ENCODE measurements at regions not wholly inside any gene's neighbourhood (a gene's known extent, or its start where the extent isn't known, plus 50 kb on each side); places are given as distances from the start of the nearest gene placed in this dataset.

DNA sequence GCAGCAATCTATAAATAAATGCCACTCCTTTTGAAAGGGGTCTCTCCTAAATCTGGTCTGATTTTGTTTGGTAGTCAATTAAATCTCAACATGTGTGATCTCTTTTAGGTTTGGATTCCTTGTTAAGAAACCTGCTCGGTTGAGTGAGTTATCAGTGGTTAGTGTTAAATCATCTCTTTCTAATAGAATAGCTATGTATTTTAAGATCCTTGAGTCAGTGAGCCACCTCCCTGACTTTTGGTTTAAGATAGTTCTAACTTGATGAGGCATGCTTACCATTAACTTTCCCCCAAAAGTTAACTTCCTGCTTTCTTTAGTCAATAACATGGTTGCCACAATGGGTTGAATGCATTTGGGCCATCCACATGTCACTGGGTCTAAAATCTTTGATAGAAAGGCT is 93.1 kb upstream of the OLFM3 start:
- H2AK5ac ChIP-seq (ENCODE audit: low read length) = no peak overlapping the region
- no peak overlapping the region for H2BK120ac ChIP-seq (ENCODE audit: insufficient read depth, low read length, poor library complexity)
- H3K18ac ChIP-seq (ENCODE audit: low read length) = no peak overlapping the region
- no peak for DNase-seq
- H3K9me3 ChIP-seq (ENCODE audit: insufficient read depth, low read depth, low read length) = no peaks in the 10 kb centered on the region
- no peaks in the 10 kb centered on the region for H3K4me1 ChIP-seq (ENCODE audit: control insufficient read depth in 1 of 2, insufficient read depth in 2 of 2, low read length in 2 of 2)
- H3K79me2 ChIP-seq (ENCODE audit: control insufficient read depth, insufficient read depth, low read length, poor library complexity) = no peaks in the 10 kb centered on the region
- H4K12ac ChIP-seq (ENCODE audit: low read depth, low read length) = no peak overlapping the region
- no peak overlapping the region for H3K4ac ChIP-seq (ENCODE audit: low read depth, low read length)
- H3K4me2 ChIP-seq (ENCODE audit: low read length) = no peak overlapping the region
- no peaks in the 10 kb centered on the region for H3K79me1 ChIP-seq (ENCODE audit: low read length)
- H3K27me3 ChIP-seq (ENCODE audit: insufficient read depth, low read length) = no peaks in the 10 kb centered on the region
- H2BK12ac ChIP-seq (ENCODE audit: low read length) = no peak overlapping the region
- H3K23ac ChIP-seq (ENCODE audit: low read length) = no peak overlapping the region
- no peak overlapping the region for H3K9ac ChIP-seq (ENCODE audit: low read length)
- H3K14ac ChIP-seq (ENCODE audit: low read length) = no peak overlapping the region
- no peak overlapping the region for H2BK5ac ChIP-seq (ENCODE audit: low read depth, low read length, poor library complexity)
- H3K36me3 ChIP-seq (ENCODE audit: control insufficient read depth in 1 of 2, insufficient read depth in 2 of 2, low read length in 2 of 2) = no peaks in the 10 kb centered on the region
- no CpG with 5 or more reads among the region's 1 CpG for WGBS (ENCODE audit: extremely low coverage, insufficient coverage, insufficient read length)
- no peak overlapping the region for H3K4me3 ChIP-seq (ENCODE audit: low read depth, low read length)
- no peak overlapping the region for H4K8ac ChIP-seq (ENCODE audit: low read depth, low read length)
- no peak overlapping the region for H2AFZ ChIP-seq (ENCODE audit: insufficient read depth, low read length, poor library complexity)
- H4K91ac ChIP-seq (ENCODE audit: low read depth, low read length) = no peak overlapping the region
- no peak overlapping the region for H3K27ac ChIP-seq (ENCODE audit: low read depth, low read length)

DNA sequence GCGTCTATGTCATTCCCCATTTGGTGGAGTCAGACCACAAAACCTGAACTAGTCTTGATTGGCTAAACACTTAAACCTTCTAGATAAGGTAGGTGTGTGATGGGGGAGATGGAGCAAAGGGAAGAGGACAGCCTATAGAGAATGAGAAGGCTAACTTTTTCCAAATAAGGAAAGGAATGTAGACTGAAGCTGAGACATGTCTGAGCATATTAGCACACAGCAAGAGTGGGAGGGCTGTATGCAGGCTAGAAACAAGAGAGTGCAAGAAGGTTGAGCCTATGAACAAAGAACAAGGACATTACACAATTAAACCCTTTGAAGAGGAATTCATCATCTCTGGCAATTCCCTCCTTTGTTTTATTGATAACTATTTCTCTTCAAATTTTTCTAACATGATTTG is 89.2 kb upstream of the OLFM3 start:
- H2BK120ac ChIP-seq (ENCODE audit: insufficient read depth, low read length, poor library complexity) = peak overlapping the region; percentile 43
- no peak overlapping the region for H3K14ac ChIP-seq (ENCODE audit: low read length)
- peak; percentile 46 to 75 for DNase-seq
- H2BK12ac ChIP-seq (ENCODE audit: low read length) = no peak overlapping the region
- no peak overlapping the region for H3K23ac ChIP-seq (ENCODE audit: low read length)
- no peaks in the 10 kb centered on the region for H3K79me2 ChIP-seq (ENCODE audit: control insufficient read depth, insufficient read depth, low read length, poor library complexity)
- H3K18ac ChIP-seq (ENCODE audit: low read length) = no peak overlapping the region
- no peak overlapping the region for H3K9ac ChIP-seq (ENCODE audit: low read length)
- H3K27me3 ChIP-seq (ENCODE audit: insufficient read depth, low read length) = no peaks in the 10 kb centered on the region
- no peaks in the 10 kb centered on the region for H3K4me1 ChIP-seq (ENCODE audit: control insufficient read depth in 1 of 2, insufficient read depth in 2 of 2, low read length in 2 of 2)
- H4K12ac ChIP-seq (ENCODE audit: low read depth, low read length) = no peak overlapping the region
- H3K9me3 ChIP-seq (ENCODE audit: insufficient read depth, low read depth, low read length) = no peaks in the 10 kb centered on the region
- no peak overlapping the region for H3K4me2 ChIP-seq (ENCODE audit: low read length)
- no CpG with 5 or more reads among the region's 1 CpG for WGBS (ENCODE audit: extremely low coverage, insufficient coverage, insufficient read length)
- no peaks in the 10 kb centered on the region for H3K79me1 ChIP-seq (ENCODE audit: low read length)
- H4K8ac ChIP-seq (ENCODE audit: low read depth, low read length) = no peak overlapping the region
- H2AFZ ChIP-seq (ENCODE audit: insufficient read depth, low read length, poor library complexity) = no peak overlapping the region
- no peaks in the 10 kb centered on the region for H3K36me3 ChIP-seq (ENCODE audit: control insufficient read depth in 1 of 2, insufficient read depth in 2 of 2, low read length in 2 of 2)
- no peak overlapping the region for H2AK5ac ChIP-seq (ENCODE audit: low read length)
- H3K4ac ChIP-seq (ENCODE audit: low read depth, low read length) = no peak overlapping the region
- H3K27ac ChIP-seq (ENCODE audit: low read depth, low read length) = no peak overlapping the region
- no peak overlapping the region for H3K4me3 ChIP-seq (ENCODE audit: low read depth, low read length)
- H4K91ac ChIP-seq (ENCODE audit: low read depth, low read length) = no peak overlapping the region
- peak overlapping the region; percentile 56 for H2BK5ac ChIP-seq (ENCODE audit: low read depth, low read length, poor library complexity)

GRCh38 chr1:102084771-102085535 is 88.2 kb upstream of the OLFM3 start:
- Histone ChIP-seq H3K27me3 (ENCODE audit: insufficient read depth, low read length) (no peaks in the 10 kb centered on the region), H3K9ac (ENCODE audit: low read length) (no peak overlapping the region), H3K4ac (ENCODE audit: low read depth, low read length) (no peak overlapping the region), H3K4me3 (ENCODE audit: low read depth, low read length) (no peak overlapping the region), H2AFZ (ENCODE audit: insufficient read depth, low read length, poor library complexity) (no peak overlapping the region), H2BK120ac (ENCODE audit: insufficient read depth, low read length, poor library complexity) (no peak overlapping the region), H3K27ac (ENCODE audit: low read depth, low read length) (no peak overlapping the region), H3K79me1 (ENCODE audit: low read length) (no peaks in the 10 kb centered on the region), H2BK12ac (ENCODE audit: low read length) (no peak overlapping the region), H3K79me2 (ENCODE audit: control insufficient read depth, insufficient read depth, low read length, poor library complexity) (no peaks in the 10 kb centered on the region), H3K14ac (ENCODE audit: low read length) (no peak overlapping the region), H3K4me2 (ENCODE audit: low read length) (no peak overlapping the region), H4K8ac (ENCODE audit: low read depth, low read length) (no peak overlapping the region), H3K23ac (ENCODE audit: low read length) (no peak overlapping the region), H4K91ac (ENCODE audit: low read depth, low read length) (no peak overlapping the region), H2AK5ac (ENCODE audit: low read length) (no peak overlapping the region), H3K9me3 (ENCODE audit: insufficient read depth, low read depth, low read length) (no peaks in the 10 kb centered on the region), H3K4me1 (ENCODE audit: control insufficient read depth in 1 of 2, insufficient read depth in 2 of 2, low read length in 2 of 2) (no peaks in the 10 kb centered on the region), H4K12ac (ENCODE audit: low read depth, low read length) (no peak overlapping the region), H3K36me3 (ENCODE audit: control insufficient read depth in 1 of 2, insufficient read depth in 2 of 2, low read length in 2 of 2) (no peaks in the 10 kb centered on the region), H3K18ac (ENCODE audit: low read length) (no peak overlapping the region), H2BK5ac (ENCODE audit: low read depth, low read length, poor library complexity) (no peak overlapping the region)
- WGBS (ENCODE audit: extremely low coverage, insufficient coverage, insufficient read length) = no CpG with 5 or more reads among the region's 1 CpG
- peak; percentile 71 to 96 for DNase-seq

DNA sequence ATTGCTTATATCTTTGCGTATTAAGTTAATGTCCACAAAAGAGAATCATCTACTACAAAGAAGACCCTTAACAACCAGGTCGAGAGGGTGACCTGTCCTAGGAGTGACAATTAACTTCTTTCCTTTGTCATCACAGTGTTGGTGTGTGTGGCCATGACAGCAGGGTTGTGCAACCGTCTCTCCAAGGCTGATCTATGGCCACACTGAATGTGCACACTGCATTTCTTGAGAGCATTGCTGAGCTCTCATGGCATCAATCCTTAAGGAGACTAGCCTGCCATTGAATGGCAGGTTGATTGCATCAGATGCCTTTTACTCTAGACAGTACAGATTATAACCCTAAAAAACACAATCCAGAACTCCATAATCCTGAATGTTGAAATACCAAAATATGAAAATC is 86.5 kb upstream of the OLFM3 start:
- Histone ChIP-seq H3K4me1 (ENCODE audit: control insufficient read depth in 1 of 2, insufficient read depth in 2 of 2, low read length in 2 of 2) (no peaks in the 10 kb centered on the region), H4K12ac (ENCODE audit: low read depth, low read length) (no peak overlapping the region), H3K9me3 (ENCODE audit: insufficient read depth, low read depth, low read length) (no peaks in the 10 kb centered on the region), H2BK120ac (ENCODE audit: insufficient read depth, low read length, poor library complexity) (no peak overlapping the region), H3K79me1 (ENCODE audit: low read length) (no peaks in the 10 kb centered on the region), H4K91ac (ENCODE audit: low read depth, low read length) (no peak overlapping the region), H3K79me2 (ENCODE audit: control insufficient read depth, insufficient read depth, low read length, poor library complexity) (no peaks in the 10 kb centered on the region), H3K4ac (ENCODE audit: low read depth, low read length) (no peak overlapping the region), H3K4me3 (ENCODE audit: low read depth, low read length) (no peak overlapping the region), H3K27me3 (ENCODE audit: insufficient read depth, low read length) (no peaks in the 10 kb centered on the region), H3K18ac (ENCODE audit: low read length) (no peak overlapping the region), H3K23ac (ENCODE audit: low read length) (no peak overlapping the region), H2AK5ac (ENCODE audit: low read length) (no peak overlapping the region), H2BK5ac (ENCODE audit: low read depth, low read length, poor library complexity) (no peak overlapping the region), H3K14ac (ENCODE audit: low read length) (no peak overlapping the region), H2BK12ac (ENCODE audit: low read length) (no peak overlapping the region), H4K8ac (ENCODE audit: low read depth, low read length) (no peak overlapping the region), H3K9ac (ENCODE audit: low read length) (no peak overlapping the region), H2AFZ (ENCODE audit: insufficient read depth, low read length, poor library complexity) (no peak overlapping the region), H3K4me2 (ENCODE audit: low read length) (no peak overlapping the region), H3K27ac (ENCODE audit: low read depth, low read length) (no peak overlapping the region), H3K36me3 (ENCODE audit: control insufficient read depth in 1 of 2, insufficient read depth in 2 of 2, low read length in 2 of 2) (no peaks in the 10 kb centered on the region)
- peak; percentile 62 to 86 for DNase-seq
- WGBS (ENCODE audit: extremely low coverage, insufficient coverage, insufficient read length) = no CpG with 5 or more reads among the region's 3 CpGs
